Osteoblast (primary cell): ENCODE measurements at regions not wholly inside any gene's neighbourhood (a gene's known extent, or its start where the extent isn't known, plus 50 kb on each side); places are given as distances from the start of the nearest gene placed in this dataset.

Experiments used
- DNase-seq: peaks from one replicate; pipeline ENCODE4 v3.0.0; 2011; ENCODE audit warnings: low spot score, mixed read lengths; ENCODE audit not compliant: insufficient read length; ENCODE audit errors: missing footprints
- H2AFZ ChIP-seq: 2 replicates; pipeline ENCODE4 v1.6.0; 2011; ENCODE audit warnings: mild to moderate bottlenecking, low read length
- H3K27ac ChIP-seq: 2 replicates; pipeline ENCODE4 v1.5.1; 2011; ENCODE audit warnings: mild to moderate bottlenecking, low read depth, low read length, moderate library complexity
- H3K27me3 ChIP-seq: 2 replicates; pipeline ENCODE4 v1.6.0; 2012; ENCODE audit warnings: mild to moderate bottlenecking, control low read depth, inconsistent platforms, low read length, moderate library complexity; ENCODE audit not compliant: insufficient read depth
- H3K36me3 ChIP-seq: 2 replicates; pipeline ENCODE4 v1.5.1; 2011; ENCODE audit warnings: mild to moderate bottlenecking, low read length, control low read depth, moderate library complexity; ENCODE audit not compliant: insufficient read depth
- H3K4me1 ChIP-seq: 2 replicates; pipeline ENCODE4 v1.5.1; 2011; ENCODE audit warnings: mild to moderate bottlenecking, low read length, control low read depth, moderate library complexity; ENCODE audit not compliant: insufficient read depth
- H3K4me2 ChIP-seq: 2 replicates; pipeline ENCODE4 v1.6.0; 2011; ENCODE audit warnings: mild to moderate bottlenecking, low read length; ENCODE audit not compliant: insufficient read depth
- H3K4me3 ChIP-seq: fragments of 200-600 bp; sonication (generic); 3 replicates; pipeline ENCODE4 v1.5.1; 2012; ENCODE audit warnings: mild to moderate bottlenecking, low read length, inconsistent platforms; ENCODE audit not compliant: insufficient read depth
- H3K79me2 ChIP-seq: 2 replicates; pipeline ENCODE4 v1.6.0; 2012; ENCODE audit warnings: mild to moderate bottlenecking, low read length, control low read depth, inconsistent platforms; ENCODE audit not compliant: insufficient read depth
- H3K9me3 ChIP-seq: 2 replicates; pipeline ENCODE4 v1.5.1; 2011; ENCODE audit warnings: low read depth, low read length, control low read depth
- H4K20me1 ChIP-seq: 2 replicates; pipeline ENCODE4 v1.6.0; 2012; ENCODE audit warnings: mild to moderate bottlenecking, low read length, control low read depth; ENCODE audit not compliant: insufficient read depth
- TF ChIP-seq, protein P1 (sequence below): IDR thresholded peaks from 2 replicates; pipeline ENCODE4 v1.5.1; 2011; ENCODE audit warnings: mild to moderate bottlenecking, low read depth, low read length, moderate library complexity; ENCODE audit errors: extremely low read depth

GRCh38 chr12:67594888-67595287 is 53.7 kb upstream of the DYRK2 start:
- Histone ChIP-seq H4K20me1 (no peaks in the 10 kb centered on the region), H3K4me1 (peaks cover 5% of the 10 kb centered on the region), H3K9me3 (no peaks in the 10 kb centered on the region), H3K27me3 (no peaks in the 10 kb centered on the region), H3K79me2 (no peaks in the 10 kb centered on the region), H3K36me3 (no peaks in the 10 kb centered on the region), H3K4me2 (no peak overlapping the region), H2AFZ (no peak overlapping the region), H3K27ac (no peak overlapping the region), H3K4me3 (no peak overlapping the region)
- DNase-seq: no peak
- TF ChIP-seq, protein P1, sequence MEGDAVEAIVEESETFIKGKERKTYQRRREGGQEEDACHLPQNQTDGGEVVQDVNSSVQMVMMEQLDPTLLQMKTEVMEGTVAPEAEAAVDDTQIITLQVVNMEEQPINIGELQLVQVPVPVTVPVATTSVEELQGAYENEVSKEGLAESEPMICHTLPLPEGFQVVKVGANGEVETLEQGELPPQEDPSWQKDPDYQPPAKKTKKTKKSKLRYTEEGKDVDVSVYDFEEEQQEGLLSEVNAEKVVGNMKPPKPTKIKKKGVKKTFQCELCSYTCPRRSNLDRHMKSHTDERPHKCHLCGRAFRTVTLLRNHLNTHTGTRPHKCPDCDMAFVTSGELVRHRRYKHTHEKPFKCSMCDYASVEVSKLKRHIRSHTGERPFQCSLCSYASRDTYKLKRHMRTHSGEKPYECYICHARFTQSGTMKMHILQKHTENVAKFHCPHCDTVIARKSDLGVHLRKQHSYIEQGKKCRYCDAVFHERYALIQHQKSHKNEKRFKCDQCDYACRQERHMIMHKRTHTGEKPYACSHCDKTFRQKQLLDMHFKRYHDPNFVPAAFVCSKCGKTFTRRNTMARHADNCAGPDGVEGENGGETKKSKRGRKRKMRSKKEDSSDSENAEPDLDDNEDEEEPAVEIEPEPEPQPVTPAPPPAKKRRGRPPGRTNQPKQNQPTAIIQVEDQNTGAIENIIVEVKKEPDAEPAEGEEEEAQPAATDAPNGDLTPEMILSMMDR: no peak

DNA sequence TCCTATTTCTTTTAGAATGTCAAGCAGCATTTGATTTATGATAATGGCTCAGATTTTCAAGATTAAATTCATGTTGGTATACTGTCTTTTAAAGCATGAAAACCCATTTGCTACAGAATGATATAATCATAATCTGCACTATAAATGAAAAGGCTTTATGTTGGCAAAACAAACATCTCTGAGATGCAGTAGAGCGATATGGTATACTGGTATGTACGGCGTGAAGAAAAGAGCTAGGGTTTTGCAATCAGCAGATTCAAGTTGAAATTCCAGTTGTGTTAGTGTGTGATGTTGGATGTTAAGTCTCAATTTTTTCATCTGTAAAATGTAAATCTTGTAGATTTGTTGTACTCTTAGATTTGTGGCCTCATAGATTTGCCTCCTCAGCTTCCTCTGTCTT is 53.2 kb upstream of the DYRK2 start:
- Histone ChIP-seq H3K79me2 (no peaks in the 10 kb centered on the region), H3K4me2 (no peak overlapping the region), H3K4me1 (peaks cover 5% of the 10 kb centered on the region), H2AFZ (no peak overlapping the region), H3K36me3 (no peaks in the 10 kb centered on the region), H3K4me3 (no peak overlapping the region), H3K27ac (no peak overlapping the region), H3K9me3 (no peaks in the 10 kb centered on the region), H4K20me1 (no peaks in the 10 kb centered on the region), H3K27me3 (no peaks in the 10 kb centered on the region)
- TF ChIP-seq, protein P1: no peak
- no peak for DNase-seq

GRCh38 chr12:67598598-67598997 is 49.9 kb upstream of the DYRK2 start:
- Histone ChIP-seq H3K4me2 (no peak overlapping the region), H3K79me2 (no peaks in the 10 kb centered on the region), H2AFZ (no peak overlapping the region), H3K27ac (no peak overlapping the region), H3K4me3 (no peak overlapping the region), H3K27me3 (peaks cover 3% of the 10 kb centered on the region), H4K20me1 (no peaks in the 10 kb centered on the region), H3K9me3 (no peaks in the 10 kb centered on the region), H3K36me3 (no peaks in the 10 kb centered on the region), H3K4me1 (no peaks in the 10 kb centered on the region)
- DNase-seq: no peak
- TF ChIP-seq, protein P1: no peak
